A204.1 (cell line): ENCODE measurements at regions not wholly inside any gene's neighbourhood (a gene's known extent, or its start where the extent isn't known, plus 50 kb on each side); places are given as distances from the start of the nearest gene placed in this dataset.
"Not testable (repeated sequence)": the region's sequence is repeated elsewhere in the genome, so short reads cannot be mapped to it uniquely, and the experiment has no call there.

Experiments used
- FAIRE-seq: peaks from 2 replicates; lab custom pipeline; 2012; peaks lifted over from hg19 to GRCh38; lab: Jason Lieb, UNC

DNA sequence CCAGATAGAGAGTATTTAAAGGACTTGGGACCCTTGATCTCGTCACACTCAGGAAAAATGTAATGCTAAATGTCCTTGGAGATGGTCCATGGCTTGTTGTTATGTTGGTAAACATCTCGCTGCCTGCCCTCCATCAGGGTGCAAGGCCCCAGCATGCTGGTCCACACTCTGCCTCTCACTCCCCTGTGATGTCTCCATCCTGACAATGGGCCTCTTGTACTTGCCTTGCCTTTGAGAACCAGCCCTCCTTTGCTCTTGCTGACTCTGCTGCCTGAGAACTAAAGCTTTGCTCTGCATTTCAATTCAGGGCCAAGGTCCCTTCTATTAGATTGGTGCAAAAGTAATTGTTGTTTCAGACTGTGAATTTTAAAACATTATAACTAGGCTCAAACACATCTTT lies 131.0 kb upstream of the LMNTD1 start:
- no peak for FAIRE-seq

DNA sequence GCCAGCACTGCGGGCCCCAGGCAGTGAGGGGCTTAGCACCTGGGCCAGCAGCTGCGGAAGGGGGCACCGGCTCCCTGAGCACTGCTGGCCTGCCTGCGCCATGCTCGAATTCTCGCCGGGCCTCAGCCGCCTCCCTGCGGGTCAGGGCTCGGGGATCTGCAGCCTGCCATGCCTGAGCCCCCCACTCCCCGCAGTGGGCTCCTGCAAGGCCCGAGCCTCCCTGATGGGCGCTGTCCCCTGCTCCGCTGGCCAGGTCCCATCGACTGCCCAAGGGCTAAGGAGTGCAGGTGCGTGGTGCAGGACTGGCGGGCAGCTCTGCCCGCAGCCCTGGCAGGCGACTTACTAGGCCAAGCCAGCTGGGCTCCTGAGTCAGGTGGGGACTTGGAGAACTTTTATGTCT lies 133.3 kb upstream of the LMNTD1 start:
- no peak for FAIRE-seq

DNA sequence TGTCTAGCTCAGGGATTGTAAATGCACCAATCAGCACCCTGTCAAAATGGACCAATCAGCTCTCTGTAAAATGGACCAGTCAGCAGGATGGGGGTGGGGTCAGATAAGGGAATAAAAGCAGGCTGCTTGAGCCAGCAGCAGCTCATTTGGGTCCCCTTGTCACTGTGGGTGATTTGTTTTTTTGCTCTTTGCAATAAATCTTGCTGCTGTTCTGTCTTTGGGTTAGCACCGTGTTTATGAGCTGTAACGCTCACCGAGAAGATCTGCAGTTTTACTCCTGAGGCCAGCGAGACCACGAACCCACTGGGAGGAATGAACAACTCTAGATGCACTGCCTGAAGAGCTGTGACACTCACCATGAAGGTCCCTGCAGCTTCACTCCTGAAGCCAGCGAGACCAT lies 134.1 kb upstream of the LMNTD1 start:
- FAIRE-seq: no peak

DNA sequence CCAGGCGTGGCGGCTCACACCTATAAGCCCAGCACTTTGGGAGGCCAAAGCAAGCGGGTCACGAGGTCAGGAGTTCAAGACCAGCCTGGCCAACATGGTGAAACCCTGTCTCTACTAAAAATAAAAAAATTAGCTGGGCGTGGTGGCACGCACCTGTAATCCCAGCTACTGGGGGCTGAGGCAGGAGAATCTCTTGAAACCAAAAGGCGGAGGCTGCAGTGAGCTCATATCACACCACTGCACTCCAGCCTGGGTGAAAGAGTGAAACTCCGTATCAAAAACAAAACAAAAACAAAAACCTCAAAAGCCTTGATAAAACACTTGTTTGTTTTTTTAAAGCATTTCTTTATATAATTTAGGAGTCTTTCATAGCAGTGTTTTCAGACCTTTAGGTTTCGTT lies 135.8 kb upstream of the LMNTD1 start:
- not testable (repeated sequence) for FAIRE-seq

DNA sequence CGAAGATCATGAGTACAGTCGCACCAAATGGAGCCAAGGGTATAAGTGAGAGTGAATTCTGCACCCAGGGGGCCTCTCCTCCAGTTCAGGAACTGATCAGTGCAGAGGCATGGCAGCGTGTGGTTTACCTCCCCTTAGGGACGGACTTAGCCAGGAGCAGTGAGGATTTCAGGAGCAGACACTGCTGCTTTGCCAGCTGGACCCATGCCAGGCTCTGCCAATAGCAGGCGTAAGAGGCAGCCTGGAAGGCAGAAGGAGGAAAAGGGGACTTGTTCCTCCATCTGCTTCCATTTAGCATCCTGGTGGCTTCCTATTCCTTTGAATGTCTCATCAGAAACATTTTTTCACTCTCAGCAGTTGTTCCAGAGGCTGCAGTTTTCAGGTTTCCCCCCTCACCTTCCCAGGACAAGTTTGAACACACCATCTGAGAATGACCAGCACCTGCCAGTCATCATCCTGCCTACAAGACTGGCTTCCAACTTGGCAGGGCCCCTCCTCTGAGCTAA lies 137.0 kb upstream of the LMNTD1 start:
- FAIRE-seq: no peak

DNA sequence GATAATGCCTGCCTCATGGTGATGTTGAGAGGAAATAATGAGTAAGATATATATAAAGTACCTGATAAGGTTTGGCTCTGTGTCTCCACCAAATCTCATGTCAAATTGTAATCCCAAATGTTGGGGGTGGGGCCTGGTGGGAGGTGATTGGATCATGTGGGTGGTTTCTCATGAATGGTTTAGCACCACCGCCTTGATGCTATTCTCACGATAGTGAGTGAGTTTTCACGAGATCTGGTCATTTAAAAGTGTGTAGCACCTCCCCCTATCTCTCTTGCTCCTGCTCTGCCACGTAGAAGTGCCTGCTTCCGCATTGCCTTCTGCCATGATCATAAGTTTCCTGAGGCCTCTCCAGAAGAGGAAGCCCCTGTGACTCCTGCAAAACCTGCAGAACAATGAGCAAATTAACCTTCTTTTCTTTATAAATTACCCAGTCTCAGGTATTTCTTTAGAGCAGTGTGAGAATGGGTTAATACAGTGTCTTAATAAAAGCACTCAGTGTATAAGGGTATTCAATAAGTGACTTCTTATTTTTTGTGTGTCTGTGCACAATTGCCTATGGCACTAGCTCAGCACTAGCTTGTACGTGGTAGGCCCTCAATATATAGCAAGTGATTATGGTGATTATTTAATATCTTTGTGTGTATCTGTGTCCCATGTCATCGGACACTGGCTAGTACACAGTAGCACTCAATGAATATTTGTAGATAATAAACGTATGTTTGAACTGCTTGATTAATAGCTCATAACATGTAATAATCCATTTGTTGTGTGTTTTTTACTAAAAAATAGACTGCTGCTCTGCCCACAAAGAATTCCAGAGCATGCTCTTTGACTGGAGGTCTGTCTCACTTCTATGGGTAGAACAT lies 138.1 kb upstream of the LMNTD1 start:
- no peak for FAIRE-seq

DNA sequence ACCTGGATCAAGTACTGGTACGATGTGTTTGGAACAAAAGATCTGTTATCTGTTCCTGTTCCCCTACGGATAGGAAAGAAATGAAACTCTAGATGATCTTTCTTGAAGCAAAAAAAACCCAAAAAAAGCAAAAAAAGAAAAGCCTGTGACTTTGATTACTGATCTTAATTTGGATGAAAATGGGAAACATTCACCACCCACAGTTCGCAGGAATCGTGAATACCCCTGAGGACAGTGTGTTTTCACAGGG lies 138.7 kb upstream of the LMNTD1 start:
- no peak for FAIRE-seq

DNA sequence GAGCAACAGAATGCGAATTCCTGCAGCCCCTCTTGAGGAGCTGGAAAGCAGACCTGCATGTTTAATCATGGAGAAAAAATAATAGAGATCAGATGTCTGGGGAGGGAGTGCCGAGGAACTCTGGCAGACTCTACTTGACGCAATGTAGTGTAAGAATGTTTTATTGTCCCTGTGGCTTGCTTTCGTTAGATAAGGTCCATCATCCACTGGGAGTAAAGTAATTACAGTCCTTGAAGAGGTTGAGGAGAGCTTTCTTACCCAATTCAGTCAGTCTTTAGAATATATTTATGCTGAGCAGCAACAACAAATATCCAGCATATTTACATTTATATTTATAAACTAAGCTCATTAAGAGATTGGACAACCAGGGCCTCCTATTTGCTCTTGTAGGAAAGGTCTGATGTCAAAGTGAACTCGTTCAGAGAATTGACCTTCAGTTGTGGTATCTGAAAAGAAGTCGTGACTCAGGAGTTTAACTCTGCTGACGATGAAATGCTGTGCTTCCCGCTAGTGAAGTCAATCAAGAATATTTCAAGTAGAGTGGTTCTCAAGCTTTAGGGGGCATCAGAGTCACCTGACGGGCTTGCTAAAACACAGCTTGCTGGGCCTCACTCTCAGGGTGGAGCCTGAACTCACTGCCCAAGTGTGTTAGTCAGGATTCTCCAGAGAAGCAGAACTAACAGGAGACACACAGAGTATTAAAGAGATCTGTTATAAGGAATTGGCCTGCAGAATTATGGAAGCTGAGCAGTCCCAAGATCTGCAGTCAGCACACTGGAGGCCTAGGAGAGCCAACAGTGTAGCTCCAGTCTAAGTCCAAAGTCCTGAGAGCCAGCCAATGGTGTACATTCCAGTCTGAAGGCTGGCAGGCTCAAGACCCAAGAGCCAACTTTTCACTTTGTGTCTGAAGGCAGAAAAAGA lies 139.3 kb upstream of the LMNTD1 start:
- FAIRE-seq: no peak

DNA sequence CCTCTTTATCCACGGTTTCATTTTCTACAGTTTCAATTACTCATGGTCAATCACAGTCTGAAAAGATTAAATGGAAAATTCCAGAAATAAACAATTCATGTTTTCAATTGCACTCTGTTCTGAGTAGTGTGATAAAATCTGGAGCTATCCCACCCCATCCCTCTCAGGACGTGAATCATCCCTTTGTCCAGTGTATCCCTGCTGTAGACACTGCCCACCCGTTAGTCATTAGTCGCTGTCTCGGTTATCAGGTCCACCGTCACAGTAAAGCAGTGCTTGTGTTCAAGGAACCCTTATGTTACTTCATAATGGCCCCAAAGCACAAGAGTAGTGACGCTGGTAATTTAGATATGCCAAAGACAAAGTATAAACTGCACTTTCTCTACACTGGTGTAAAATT lies 141.0 kb upstream of the LMNTD1 start:
- FAIRE-seq: no peak

DNA sequence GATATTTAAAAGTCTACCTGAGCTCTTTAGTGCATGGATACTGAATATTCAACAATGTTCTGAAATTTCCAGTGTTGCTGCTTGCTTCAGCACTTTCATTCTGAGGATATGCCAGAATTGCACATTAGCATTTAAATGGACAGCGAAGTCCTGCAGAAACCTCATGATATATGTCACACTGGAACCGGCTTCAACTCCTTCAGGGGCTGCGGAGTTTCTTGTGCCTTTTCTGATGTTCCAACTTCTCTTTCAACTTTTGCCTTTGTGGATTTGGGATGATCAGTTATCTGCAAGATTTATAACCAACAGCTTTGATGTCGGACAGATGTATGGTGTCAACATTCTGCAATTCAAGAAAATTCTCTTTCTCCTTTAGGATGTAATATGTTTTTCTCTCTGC lies 142.5 kb upstream of the LMNTD1 start:
- no peak for FAIRE-seq

DNA sequence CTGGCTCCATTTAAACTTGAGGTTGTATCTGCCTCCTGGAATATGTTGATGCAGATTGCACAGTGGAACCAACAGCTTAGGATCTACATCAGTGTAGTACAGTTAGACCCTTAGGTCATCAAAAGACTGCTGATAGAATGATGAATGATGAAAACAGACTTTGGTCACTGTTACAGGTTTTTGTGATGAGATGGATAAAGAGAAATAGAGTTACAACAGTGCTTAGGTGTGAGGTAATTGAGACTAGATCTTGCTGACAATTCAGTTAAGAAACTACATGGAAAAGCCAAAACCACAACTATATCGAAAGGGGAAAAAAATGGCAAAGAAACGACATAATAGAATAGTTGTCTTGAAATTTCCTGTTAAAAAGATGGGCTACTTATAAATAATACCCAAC lies 145.7 kb upstream of the LMNTD1 start:
- FAIRE-seq: no peak

DNA sequence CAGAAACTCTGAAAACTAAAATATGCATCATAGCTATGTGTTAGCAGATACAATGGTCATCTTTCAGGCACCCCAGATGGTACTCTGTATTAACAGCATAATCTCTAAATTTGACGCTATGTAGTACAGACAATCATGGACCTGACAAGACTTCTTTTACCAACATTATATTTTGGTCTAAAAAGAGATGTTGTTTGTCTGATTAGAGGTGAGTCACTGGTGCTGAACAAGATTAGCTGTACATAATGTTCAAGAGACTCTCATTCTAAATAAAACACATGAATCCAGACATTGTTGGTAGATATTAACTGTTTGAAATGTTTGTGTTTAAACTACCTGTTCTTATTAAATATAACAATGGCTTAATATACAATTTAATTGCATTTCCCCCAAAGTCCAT lies 146.4 kb upstream of the LMNTD1 start:
- FAIRE-seq: no peak

DNA sequence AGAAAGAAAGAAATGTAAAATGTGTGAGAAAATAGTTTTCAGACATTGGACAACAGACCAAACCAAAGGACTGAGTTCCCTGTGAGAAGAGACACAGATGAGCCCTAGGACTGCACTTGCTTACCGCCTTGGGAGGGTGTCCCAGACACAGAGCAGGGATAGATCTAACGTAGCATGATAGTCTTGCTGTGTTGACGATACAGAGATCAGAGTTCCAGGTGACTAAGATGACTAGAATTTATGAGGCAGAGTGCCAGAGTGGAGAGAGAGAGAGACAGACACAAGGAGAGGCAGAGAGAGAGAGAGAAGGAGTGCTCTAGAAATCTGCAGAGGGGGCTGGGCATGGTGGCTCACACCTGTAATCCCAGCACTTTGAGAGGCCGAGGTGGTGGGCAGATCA lies 148.2 kb upstream of the LMNTD1 start:
- no peak for FAIRE-seq

DNA sequence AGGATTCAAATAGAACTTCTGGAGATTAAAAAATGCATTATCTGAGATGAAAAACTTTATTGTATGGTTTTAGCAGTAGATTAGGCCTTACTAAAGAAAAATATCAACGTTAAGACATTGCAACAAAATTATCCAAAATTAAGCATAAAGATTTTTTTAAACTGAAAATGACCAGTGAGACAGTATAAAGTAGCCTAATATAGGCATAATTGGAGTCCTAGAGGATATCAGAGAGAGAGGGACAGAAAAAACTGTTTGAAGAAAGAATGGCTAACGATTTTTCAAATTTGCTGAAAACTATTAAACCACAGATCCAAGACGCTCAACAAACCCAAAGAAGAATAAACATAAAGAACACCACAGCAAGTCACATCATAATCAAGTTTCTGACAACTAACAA lies 149.5 kb upstream of the LMNTD1 start:
- FAIRE-seq: no peak

DNA sequence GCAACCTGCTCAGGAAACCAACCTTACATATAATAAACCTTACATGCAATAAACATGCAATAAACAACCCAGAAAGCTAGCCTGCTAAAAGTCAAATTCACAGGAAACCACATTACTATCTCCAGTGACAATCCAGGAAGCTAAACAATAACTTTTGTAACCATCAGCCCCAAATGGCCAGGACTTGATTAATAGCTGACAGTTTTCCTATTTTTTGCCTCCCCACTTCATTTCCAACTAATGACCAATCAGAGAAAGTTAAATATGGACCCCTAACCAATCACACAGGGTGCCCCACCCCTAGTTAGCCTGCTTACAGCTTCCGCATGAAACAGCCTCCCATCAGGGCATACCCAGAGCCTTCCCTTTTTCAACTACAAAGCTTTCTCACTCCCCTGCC lies 152.2 kb upstream of the LMNTD1 start:
- no peak for FAIRE-seq

DNA sequence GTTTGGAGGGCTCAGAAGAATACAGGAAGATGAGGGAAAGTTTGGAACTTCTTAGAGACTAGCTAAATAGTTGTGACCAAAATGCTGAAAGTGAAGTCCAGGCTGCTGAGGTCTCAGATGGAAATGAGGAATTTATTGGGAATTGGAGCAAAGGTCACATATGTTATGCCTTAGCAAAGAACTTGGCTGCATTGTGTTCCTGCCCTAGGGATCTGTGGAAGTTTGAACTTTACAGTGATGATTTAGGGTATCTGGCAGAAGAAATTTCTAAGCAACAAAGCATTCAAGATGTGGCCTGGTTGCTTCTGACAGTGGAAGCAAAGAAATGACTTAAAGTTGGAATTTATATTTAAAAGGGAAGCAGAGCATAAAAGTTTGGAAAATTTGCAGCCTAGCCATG lies 153.6 kb upstream of the LMNTD1 start:
- not testable (repeated sequence) for FAIRE-seq

DNA sequence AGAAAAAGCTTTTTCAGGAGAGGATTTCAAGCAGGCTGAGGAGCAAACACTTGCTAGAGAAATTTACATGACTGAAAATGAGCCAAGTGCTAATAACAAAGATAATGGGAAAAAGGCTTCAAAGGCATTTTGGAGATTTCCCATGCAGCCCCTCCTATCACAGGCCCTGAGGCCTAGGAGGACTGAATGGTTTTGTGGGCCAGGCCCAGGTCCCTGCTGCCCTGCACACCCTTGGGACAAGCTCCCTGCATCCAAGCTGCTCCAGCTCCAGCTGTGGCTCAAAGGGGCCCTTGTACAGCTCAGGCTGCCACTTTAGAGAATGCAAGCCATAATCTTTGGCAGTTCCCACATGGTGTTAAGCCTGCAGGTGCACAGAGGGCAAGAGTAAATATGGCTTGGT lies 154.0 kb upstream of the LMNTD1 start:
- no peak for FAIRE-seq

DNA sequence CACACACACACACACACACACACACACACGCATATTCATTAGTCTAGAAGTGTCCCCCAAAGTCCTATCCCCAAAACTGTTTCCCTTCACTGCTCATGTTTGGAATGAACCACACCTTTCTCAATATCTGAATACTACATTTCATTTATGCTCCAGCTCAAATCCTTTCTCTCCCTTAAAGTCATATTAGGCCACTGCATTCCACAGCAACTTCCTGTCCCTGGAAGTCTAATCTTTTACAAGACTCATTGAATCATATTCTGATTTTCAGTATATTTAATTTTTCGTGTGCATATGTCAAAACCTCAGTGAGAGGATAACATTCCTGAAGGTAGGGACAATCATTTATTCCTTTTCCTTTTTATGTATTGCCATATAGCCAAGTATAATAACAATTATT lies 155.6 kb upstream of the LMNTD1 start:
- no peak for FAIRE-seq

DNA sequence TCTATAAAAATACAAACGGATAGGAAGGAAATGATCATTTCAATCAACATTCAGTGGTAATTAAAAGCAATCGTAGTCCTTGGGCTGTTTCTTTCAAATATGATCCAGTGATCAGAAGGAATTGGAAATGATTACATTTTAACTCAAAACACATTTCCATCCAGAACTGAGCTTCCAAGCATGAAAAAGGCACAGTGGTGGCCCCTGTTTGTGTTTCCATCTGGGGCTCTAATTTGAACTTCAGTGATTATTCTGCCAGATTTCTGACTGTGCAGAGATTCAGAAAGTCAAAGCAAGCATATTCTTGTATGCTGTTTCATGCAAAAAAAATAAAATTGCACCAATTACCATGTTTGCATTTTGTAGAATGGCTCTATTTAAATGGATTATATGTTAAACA lies 157.0 kb upstream of the LMNTD1 start:
- FAIRE-seq: no peak

DNA sequence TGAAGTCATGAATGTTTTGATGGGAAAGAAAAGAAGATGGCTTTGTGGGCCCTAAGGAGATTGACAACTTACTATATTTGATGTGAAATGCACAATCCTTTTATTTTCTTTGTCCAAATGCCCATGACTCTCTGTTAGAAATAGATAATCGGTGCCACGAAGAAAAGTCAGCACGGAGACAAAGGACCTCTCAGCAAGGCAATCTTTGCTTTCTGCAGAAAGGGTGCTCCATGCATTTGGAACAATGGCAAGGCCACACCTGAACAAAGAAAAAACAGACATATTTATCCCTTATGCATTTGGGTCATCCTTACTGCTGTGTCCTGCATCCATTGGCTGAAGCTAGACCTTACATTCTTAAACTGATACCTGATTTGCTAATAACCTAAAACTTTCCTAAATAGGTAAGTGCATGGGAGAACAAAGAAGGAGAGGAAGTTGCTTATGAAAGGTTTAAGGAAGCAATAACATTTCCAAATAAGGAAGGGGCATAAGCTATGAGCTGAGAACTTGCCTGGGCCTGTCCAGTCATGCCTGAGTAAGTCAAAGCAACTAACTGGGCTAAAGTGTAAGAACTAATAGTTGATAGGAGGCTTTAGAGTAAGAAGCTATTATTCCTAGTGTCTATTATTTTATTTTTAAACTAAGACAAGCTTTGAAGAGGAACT lies 158.0 kb upstream of the LMNTD1 start:
- not testable (repeated sequence) for FAIRE-seq

DNA sequence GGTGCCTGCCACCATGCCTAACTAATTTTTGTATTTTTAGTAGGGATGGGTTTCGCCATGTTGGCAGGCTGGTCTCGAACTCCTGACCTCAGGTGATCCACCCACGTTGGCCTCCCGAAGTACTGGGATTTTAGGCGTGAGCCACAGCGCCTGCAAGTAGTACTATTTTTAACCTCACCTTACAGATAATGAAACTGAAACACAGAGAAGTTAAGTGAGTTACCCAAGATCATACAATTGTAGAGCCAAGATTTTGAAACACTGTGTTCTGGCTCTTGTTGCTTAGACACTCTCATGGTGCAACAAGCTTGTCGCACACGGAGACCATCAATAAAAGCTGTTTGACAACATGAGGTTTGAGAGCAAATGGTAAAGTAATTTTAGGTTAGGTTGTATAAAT lies 159.1 kb upstream of the LMNTD1 start:
- FAIRE-seq: no peak

DNA sequence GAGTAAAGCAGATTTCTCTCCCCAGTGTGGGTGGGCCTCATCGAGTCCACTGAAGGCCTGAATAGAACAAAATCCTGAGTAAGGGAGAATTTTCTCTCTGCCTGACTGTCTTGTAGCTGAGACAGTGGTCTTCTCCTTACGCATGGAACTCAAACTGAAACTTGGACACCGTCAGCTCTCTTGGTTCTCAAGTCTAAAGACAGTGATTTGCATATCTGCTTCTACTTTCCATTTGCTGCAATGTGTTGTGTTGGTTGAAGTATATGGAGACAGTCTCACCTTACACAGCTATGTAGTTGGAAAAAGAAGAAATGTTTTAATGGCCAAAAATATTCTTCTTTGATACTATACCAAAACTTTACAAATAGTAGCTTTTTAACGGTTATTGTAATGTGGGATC lies 160.2 kb upstream of the LMNTD1 start:
- no peak for FAIRE-seq
